ENCODE measurements at regions not wholly inside any gene's neighbourhood (a gene's known extent, or its start where the extent isn't known, plus 50 kb on each side); places are given as distances from the start of the nearest gene placed in this dataset.

- TF ChIP-seq CTCF (IDR thresholded peaks at IDR 0.05; ENCODE audit: insufficient read depth, low read depth, low read length) = no peak
- no peak overlapping the region for H3K4me3 ChIP-seq (ENCODE audit: low read depth, low read length)
- no peak for DNase-seq (ENCODE audit: low read depth)
Measured at GRCh38 chr12:43058616-43059015, 469.1 kb upstream of the PRICKLE1 start.

GRCh38 chr12:43057566-43057965 is 468.0 kb upstream of the PRICKLE1 start:
- TF ChIP-seq CTCF (IDR thresholded peaks at IDR 0.05; ENCODE audit: insufficient read depth, low read depth, low read length) = no peak
- H3K4me3 ChIP-seq (ENCODE audit: low read depth, low read length) = no peak overlapping the region
- DNase-seq (ENCODE audit: low read depth) = peak; percentile 10

- TF ChIP-seq CTCF (IDR thresholded peaks at IDR 0.05; ENCODE audit: insufficient read depth, low read depth, low read length) = no peak
- H3K4me3 ChIP-seq (ENCODE audit: low read depth, low read length) = no peak overlapping the region
- no peak for DNase-seq (ENCODE audit: low read depth)
Measured at GRCh38 chr12:43054085-43054484, 464.5 kb upstream of the PRICKLE1 start.

GRCh38 chr12:43052441-43052840 is 462.9 kb upstream of the PRICKLE1 start:
- no peak for TF ChIP-seq CTCF (IDR thresholded peaks at IDR 0.05; ENCODE audit: insufficient read depth, low read depth, low read length)
- no peak for DNase-seq (ENCODE audit: low read depth)
- H3K4me3 ChIP-seq (ENCODE audit: low read depth, low read length) = no peak overlapping the region

- no peak for DNase-seq (ENCODE audit: low read depth)
- no peak overlapping the region for H3K4me3 ChIP-seq (ENCODE audit: low read depth, low read length)
- TF ChIP-seq CTCF (IDR thresholded peaks at IDR 0.05; ENCODE audit: insufficient read depth, low read depth, low read length) = no peak
Measured at GRCh38 chr12:43044241-43044640, 454.7 kb upstream of the PRICKLE1 start.

- TF ChIP-seq CTCF (IDR thresholded peaks at IDR 0.05; ENCODE audit: insufficient read depth, low read depth, low read length) = no peak
- no peak for DNase-seq (ENCODE audit: low read depth)
- H3K4me3 ChIP-seq (ENCODE audit: low read depth, low read length) = no peak overlapping the region
Measured at GRCh38 chr12:43038991-43039390, 449.4 kb upstream of the PRICKLE1 start.

- no peak for DNase-seq (ENCODE audit: low read depth)
- no peak for TF ChIP-seq CTCF (IDR thresholded peaks at IDR 0.05; ENCODE audit: insufficient read depth, low read depth, low read length)
- no peak overlapping the region for H3K4me3 ChIP-seq (ENCODE audit: low read depth, low read length)
Measured at GRCh38 chr12:43029971-43030370, 440.4 kb upstream of the PRICKLE1 start.

Data from fibroblast of villous mesenchyme (primary cell).